Naive thymus-derived CD4-positive, alpha-beta T cell (primary cell): ENCODE measurements at regions not wholly inside any gene's neighbourhood (a gene's known extent, or its start where the extent isn't known, plus 50 kb on each side); places are given as distances from the start of the nearest gene placed in this dataset. TPM values are rescaled to one million over a fixed set of nuclear protein-coding genes. Genes with fewer than 3 reads are reported as not detected.
"Not testable (repeated sequence)": the region's sequence is repeated elsewhere in the genome, so short reads cannot be mapped to it uniquely, and the experiment has no call there.

Source experiments
- ATAC-seq: fragments of 150-1000 bp; cut with Tn5 transposase; 2 replicates; pipeline ENCODE4 v1.10.0; 2021; ENCODE audit warnings: mild to moderate bottlenecking, moderate library complexity
- CTCF ChIA-PET: fragments of 350-600 bp; sonication (Branson Sonifier 250); formaldehyde crosslinking; loops from one replicate; lab custom pipeline; 2021; ENCODE audit warnings: antibody characterized with exemption; lab: Charles Lee
- POLR2A ChIA-PET: fragments of 350-600 bp; sonication (Branson Sonifier 250); formaldehyde crosslinking; loops from one replicate; lab custom pipeline; 2021; ENCODE audit warnings: antibody characterized with exemption, inconsistent platforms; lab: Charles Lee
- DNase-seq, 9 donors: peaks; one replicate each; pipeline versions ENCODE4 v3.0.0 to v3.0.0-alpha.2; 2020 to 2022; ENCODE audit warnings: mixed read lengths in 1 of 9
- H3K27ac ChIP-seq: one replicate; pipeline ENCODE4 v1.7.0; 2013; ENCODE audit warnings: mild to moderate bottlenecking, low read depth, low read length, moderate library complexity
- H3K27me3 ChIP-seq, 2 donors: one replicate each; pipeline ENCODE4 v1.7.0; 2013; ENCODE audit warnings: low read length in 2 of 2, mild to moderate bottlenecking in 2 of 2, moderate library complexity in 2 of 2; ENCODE audit not compliant: control insufficient read depth in 2 of 2, insufficient read depth in 2 of 2
- H3K36me3 ChIP-seq, 3 experiments: 1 replicate in 2 of 3; 2 replicates in 1 of 3; pipeline ENCODE4 v1.7.0; 2013; ENCODE audit warnings: low read length in 3 of 3, mild to moderate bottlenecking in 3 of 3, moderate library complexity in 1 of 3; ENCODE audit not compliant: insufficient read depth in 3 of 3, control insufficient read depth in 2 of 3
- H3K4me1 ChIP-seq, 2 donors: one replicate each; pipeline ENCODE4 v1.7.0; 2013; ENCODE audit warnings: low read length in 2 of 2, mild to moderate bottlenecking in 2 of 2, moderate library complexity in 1 of 2; ENCODE audit not compliant: control insufficient read depth in 2 of 2, insufficient read depth in 2 of 2
- H3K4me3 ChIP-seq: 2 replicates; pipeline ENCODE4 v1.7.0; 2013; ENCODE audit warnings: mild to moderate bottlenecking, low read length
- H3K9me3 ChIP-seq, 3 experiments: 1 replicate in 2 of 3; 2 replicates in 1 of 3; pipeline ENCODE4 v1.7.0; 2013; ENCODE audit warnings: low read length in 3 of 3; ENCODE audit not compliant: control insufficient read depth in 2 of 3
- H3K27ac Mint-ChIP-seq, 9 donors: one replicate each; pipeline ENCODE4 v1.8.0; 2020 to 2022; ENCODE audit warnings: mixed read lengths in 9 of 9, mild to moderate bottlenecking in 8 of 9, moderate library complexity in 5 of 9, inconsistent platforms in 2 of 9
- H3K27me3 Mint-ChIP-seq, 5 donors: one replicate each; pipeline ENCODE4 v1.8.0; 2021 to 2022; ENCODE audit warnings: mixed read lengths in 5 of 5, mild to moderate bottlenecking in 1 of 5
- H3K36me3 Mint-ChIP-seq, 5 donors: one replicate each; pipeline ENCODE4 v1.8.0; 2020 to 2022; ENCODE audit warnings: mixed read lengths in 5 of 5, mild to moderate bottlenecking in 3 of 5, inconsistent platforms in 1 of 5
- H3K4me1 Mint-ChIP-seq, 7 donors: one replicate each; pipeline ENCODE4 v1.8.0; 2020 to 2022; ENCODE audit warnings: mixed read lengths in 7 of 7, mild to moderate bottlenecking in 3 of 7, inconsistent platforms in 1 of 7
- H3K4me3 Mint-ChIP-seq, 10 donors: one replicate each; pipeline ENCODE4 v1.8.0; 2020 to 2022; ENCODE audit warnings: mild to moderate bottlenecking in 10 of 10, mixed read lengths in 10 of 10, moderate library complexity in 6 of 10, inconsistent platforms in 2 of 10
- H3K9me3 Mint-ChIP-seq, 11 donors: one replicate each; pipeline ENCODE4 v1.8.0; 2020 to 2022; ENCODE audit warnings: mixed read lengths in 11 of 11, mild to moderate bottlenecking in 4 of 11, inconsistent platforms in 1 of 11, moderate library complexity in 1 of 11
- intact Hi-C, 2 donors: fragments of 100-400 bp; cut with micrococcal nuclease; formaldehyde crosslinking; loops; one replicate each; pipeline ENCODE4 v1.15.1; 2023
- microRNA-seq: library from miRNA; unstranded; fragments of <30 nt; microRNA quantifications from one replicate; pipeline ENCODE4 v1.2.0, GENCODE V29; 2022; ENCODE audit warnings: borderline microRNAs expressed

- H3K4me3 ChIP-seq, H3K4me3 Mint-ChIP-seq, H3K27ac ChIP-seq, H3K27me3 Mint-ChIP-seq, H3K4me1 ChIP-seq, CTCF ChIA-PET, H3K9me3 ChIP-seq, H3K27ac Mint-ChIP-seq, H3K36me3 Mint-ChIP-seq, DNase-seq, H3K36me3 ChIP-seq, intact Hi-C loops, H3K9me3 Mint-ChIP-seq, H3K27me3 ChIP-seq, POLR2A ChIA-PET, ATAC-seq: not testable (repeated sequence)
- peaks cover 0 to 21% (median 13%) of the 10 kb centered on the region in 7 donors for H3K4me1 Mint-ChIP-seq
Observed at GRCh38 chr16:70059429-70059828, 54.7 kb upstream of the PDPR start.

GRCh38 chr16:70060521-70061027, 53.6 kb upstream of the PDPR start:
- H3K27ac Mint-ChIP-seq, POLR2A ChIA-PET: not testable (repeated sequence)
- peaks cover 0 to 25% (median 13%) of the 10 kb centered on the region in 7 donors for H3K4me1 Mint-ChIP-seq

GRCh38 chr16:70061671-70062218, 52.4 kb upstream of the PDPR start:
- H3K27ac ChIP-seq, H3K36me3 Mint-ChIP-seq, H3K36me3 ChIP-seq, CTCF ChIA-PET, POLR2A ChIA-PET, H3K4me1 ChIP-seq, H3K4me3 ChIP-seq, intact Hi-C loops, ATAC-seq, H3K27ac Mint-ChIP-seq, DNase-seq, H3K4me3 Mint-ChIP-seq, H3K27me3 ChIP-seq, H3K9me3 ChIP-seq, H3K9me3 Mint-ChIP-seq, H3K27me3 Mint-ChIP-seq: not testable (repeated sequence)
- H3K4me1 Mint-ChIP-seq, result peaks cover 0 to 25% (median 13%) of the 10 kb centered on the region in 7 donors

More at GRCh38 chr16:70060521-70061027, 53.6 kb upstream of the PDPR start:
- intact Hi-C loops, H3K36me3 ChIP-seq, H3K36me3 Mint-ChIP-seq, H3K27ac ChIP-seq, H3K9me3 ChIP-seq, H3K9me3 Mint-ChIP-seq, H3K4me1 ChIP-seq, DNase-seq, H3K27me3 ChIP-seq, ATAC-seq, H3K27me3 Mint-ChIP-seq, H3K4me3 Mint-ChIP-seq, CTCF ChIA-PET, H3K4me3 ChIP-seq: not testable (repeated sequence)

GRCh38 chr16:70062947-70063346, 51.2 kb upstream of the PDPR start:
- H3K9me3 ChIP-seq, POLR2A ChIA-PET, H3K27ac ChIP-seq, H3K36me3 ChIP-seq, CTCF ChIA-PET, H3K4me1 ChIP-seq, H3K36me3 Mint-ChIP-seq, intact Hi-C loops, H3K27me3 Mint-ChIP-seq, H3K9me3 Mint-ChIP-seq, H3K27me3 ChIP-seq, DNase-seq, H3K4me3 ChIP-seq, ATAC-seq: not testable (repeated sequence)
- peak overlapping the region in 1 of 10 donors; percentile 84 for H3K4me3 Mint-ChIP-seq
- peak overlapping the region in 1 of 9 donors; percentile 36 for H3K27ac Mint-ChIP-seq
- peaks cover 0 to 22% (median 13%) of the 10 kb centered on the region in 7 donors for H3K4me1 Mint-ChIP-seq

Small RNAs in the stretch of these regions (microRNA-seq; reads per million reads assigned to microRNA genes)
- gene MIR1972-2, result not detected
